ENCODE measurements at regions not wholly inside any gene's neighbourhood (a gene's known extent, or its start where the extent isn't known, plus 50 kb on each side); places are given as distances from the start of the nearest gene placed in this dataset.

DNA sequence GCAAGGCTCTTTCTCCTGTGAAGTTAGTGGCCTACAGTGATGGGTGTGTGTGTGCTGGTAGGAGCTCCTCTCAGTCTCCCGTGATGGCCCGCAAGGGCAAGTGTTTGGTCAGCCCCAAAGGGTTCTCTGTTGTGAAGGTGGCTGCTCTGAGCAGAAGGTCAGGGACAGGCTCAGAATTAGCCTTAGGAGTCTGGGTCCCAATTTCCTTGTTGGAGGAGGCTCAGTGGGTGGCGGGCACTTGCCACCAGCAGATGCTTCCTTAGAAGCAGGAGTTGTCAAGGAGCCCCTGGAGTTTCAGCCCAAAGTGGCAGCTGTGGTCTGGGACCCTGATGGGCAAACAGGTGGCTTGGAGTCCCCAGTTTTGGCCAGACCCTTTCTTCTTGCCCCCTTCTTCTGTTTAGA lies 154.4 kb downstream of the MACROH2A1 start:
- intact Hi-C loops (cut with micrococcal nuclease), result no loop called here
- no peak overlapping the region for H3K4me3 Mint-ChIP-seq (ENCODE audit: low read depth)

DNA sequence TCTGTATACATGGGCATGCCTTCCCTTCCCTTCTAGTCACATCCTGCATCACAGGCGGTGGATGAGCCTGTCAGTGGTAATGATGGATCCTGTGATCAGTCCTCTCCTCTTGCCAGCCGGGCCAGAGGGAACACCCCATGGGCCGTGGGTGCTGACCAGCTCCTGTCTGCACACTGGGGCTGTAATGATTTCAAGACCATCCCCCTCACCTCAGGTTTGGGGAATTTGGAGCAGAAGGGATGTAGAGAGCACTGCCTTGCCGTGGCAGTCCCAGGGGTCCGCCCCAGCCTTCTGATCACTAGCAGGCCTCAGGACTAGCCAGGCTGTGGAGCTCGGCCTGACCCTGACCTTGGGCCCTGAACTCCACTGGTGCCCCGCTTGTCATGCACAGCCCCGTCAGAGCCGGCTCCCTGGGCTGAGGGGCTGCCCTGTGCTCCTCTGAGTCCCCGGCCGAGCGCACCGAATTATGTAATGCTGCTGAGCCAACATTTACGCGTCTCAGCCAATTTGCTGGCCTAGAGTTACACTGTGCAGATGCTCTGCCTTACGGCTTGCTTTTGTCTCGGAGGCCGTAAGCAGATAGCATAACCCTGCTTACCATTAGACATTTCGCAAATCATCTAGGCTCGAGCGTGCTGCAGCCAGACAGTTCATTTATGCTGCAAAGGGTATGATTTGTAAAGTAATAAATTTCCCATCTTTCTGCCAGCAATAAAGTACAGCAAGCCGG lies 155.3 kb downstream of the MACROH2A1 start:
- Mint-ChIP-seq H3K36me3 (ENCODE audit: low read depth) (no peaks in the 10 kb centered on the region), H3K9me3 (no peaks in the 10 kb centered on the region), H3K4me3 (ENCODE audit: low read depth) (no peak overlapping the region)

More for the DNA sequence above, 154.4 kb downstream of the MACROH2A1 start:
- H3K27ac Mint-ChIP-seq, result no peak overlapping the region
- H3K4me1 Mint-ChIP-seq (ENCODE audit: low read depth), result peaks cover 6% of the 10 kb centered on the region
- no peaks in the 10 kb centered on the region for H3K27me3 Mint-ChIP-seq (ENCODE audit: low read depth)
- no peaks in the 10 kb centered on the region for H3K36me3 Mint-ChIP-seq (ENCODE audit: low read depth)
- no peaks in the 10 kb centered on the region for H3K9me3 Mint-ChIP-seq
- DNase-seq (ENCODE audit: low spot score), result no peak

DNA sequence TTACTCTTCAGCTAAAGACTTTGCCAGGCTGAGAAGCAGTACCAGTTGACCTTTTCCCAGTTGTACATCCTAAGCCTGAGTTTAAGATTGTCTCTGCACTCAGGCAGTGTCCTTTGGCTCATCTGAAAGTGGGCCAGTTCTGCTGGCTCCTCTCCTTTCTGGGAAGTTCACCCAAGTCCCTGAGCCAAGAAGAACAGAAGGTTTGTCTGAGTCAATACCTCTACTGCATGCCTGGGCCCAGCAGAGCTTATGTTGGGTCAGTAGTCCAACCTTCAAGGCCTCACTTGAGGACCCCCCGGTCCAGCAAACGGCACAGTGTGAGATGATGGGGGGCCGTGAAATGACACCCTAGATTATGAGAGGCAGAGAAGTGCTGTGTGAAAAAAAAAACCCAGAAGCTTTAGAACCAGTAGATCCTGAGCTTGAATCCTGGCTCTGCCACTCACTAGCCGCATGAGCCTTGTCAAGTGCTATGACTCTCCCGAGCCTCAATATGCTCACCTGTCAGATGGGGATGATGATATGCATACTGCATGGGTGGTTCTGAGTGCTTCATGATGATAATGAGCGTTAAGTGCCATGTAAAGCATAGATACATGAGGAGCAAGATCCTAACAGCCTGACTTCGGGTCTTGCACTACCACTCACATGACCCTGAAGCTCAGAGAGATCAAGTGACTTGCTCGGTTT lies 156.0 kb downstream of the MACROH2A1 start:
- Mint-ChIP-seq H3K36me3 (ENCODE audit: low read depth) (no peaks in the 10 kb centered on the region), H3K4me3 (ENCODE audit: low read depth) (no peak overlapping the region), H3K9me3 (no peaks in the 10 kb centered on the region), H3K27ac (no peak overlapping the region), H3K4me1 (ENCODE audit: low read depth) (peaks cover 4% of the 10 kb centered on the region), H3K27me3 (ENCODE audit: low read depth) (no peaks in the 10 kb centered on the region)
- DNase-seq (ENCODE audit: low spot score), result no peak
- intact Hi-C loops (cut with micrococcal nuclease), result no loop called here

More for the DNA sequence above, 155.3 kb downstream of the MACROH2A1 start:
- no peaks in the 10 kb centered on the region for H3K27me3 Mint-ChIP-seq (ENCODE audit: low read depth)
- H3K27ac Mint-ChIP-seq, result no peak overlapping the region
- intact Hi-C loops (cut with micrococcal nuclease), result no loop called here
- DNase-seq (ENCODE audit: low spot score), result no peak
- peaks cover 4% of the 10 kb centered on the region for H3K4me1 Mint-ChIP-seq (ENCODE audit: low read depth)

DNA sequence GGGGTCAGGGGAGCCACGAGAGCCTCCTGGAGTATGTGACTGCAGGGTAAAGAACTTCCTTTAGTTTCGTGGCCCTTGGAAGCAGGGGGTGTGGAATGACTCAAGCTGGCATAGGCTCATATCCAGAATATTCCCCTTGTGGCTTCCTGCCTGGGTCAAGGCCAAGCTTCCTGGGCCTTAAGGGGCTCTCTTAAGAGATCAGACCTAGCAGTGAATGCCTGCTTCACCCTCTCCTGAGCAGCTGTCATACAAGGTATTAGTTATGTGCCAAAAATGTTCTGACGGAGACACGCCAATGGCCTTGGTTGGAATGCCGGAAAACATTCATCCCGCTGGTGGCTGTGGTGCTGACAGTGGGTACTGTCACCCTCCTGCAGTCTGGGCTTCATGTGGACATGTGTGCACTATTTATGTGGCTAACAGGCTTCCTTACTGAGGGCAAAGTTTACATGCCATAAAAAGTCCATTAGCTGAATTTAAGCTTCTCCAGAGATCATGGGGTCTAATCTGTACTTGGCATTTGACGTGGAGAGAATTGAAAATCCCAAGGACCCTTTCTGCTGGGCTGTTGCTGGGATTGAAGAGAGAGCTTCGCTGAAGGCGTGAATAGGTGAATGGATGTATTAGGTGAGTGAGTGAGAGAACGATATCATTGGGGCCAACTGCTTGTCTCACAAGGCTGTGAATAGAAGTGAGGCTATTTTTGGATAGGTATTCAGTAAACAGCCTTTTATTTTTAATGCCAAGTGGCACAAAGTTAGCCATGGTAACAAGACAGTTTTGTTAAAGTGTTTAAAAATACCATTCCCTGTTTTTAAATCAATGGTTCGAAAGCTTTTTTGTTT lies 156.8 kb downstream of the MACROH2A1 start:
- Mint-ChIP-seq H3K9me3 (no peaks in the 10 kb centered on the region), H3K27ac (no peak overlapping the region), H3K4me3 (ENCODE audit: low read depth) (no peak overlapping the region), H3K4me1 (ENCODE audit: low read depth) (peaks cover 4% of the 10 kb centered on the region), H3K36me3 (ENCODE audit: low read depth) (no peaks in the 10 kb centered on the region), H3K27me3 (ENCODE audit: low read depth) (no peaks in the 10 kb centered on the region)
- DNase-seq (ENCODE audit: low spot score), result no peak
- intact Hi-C loops (cut with micrococcal nuclease), result no loop called here

DNA sequence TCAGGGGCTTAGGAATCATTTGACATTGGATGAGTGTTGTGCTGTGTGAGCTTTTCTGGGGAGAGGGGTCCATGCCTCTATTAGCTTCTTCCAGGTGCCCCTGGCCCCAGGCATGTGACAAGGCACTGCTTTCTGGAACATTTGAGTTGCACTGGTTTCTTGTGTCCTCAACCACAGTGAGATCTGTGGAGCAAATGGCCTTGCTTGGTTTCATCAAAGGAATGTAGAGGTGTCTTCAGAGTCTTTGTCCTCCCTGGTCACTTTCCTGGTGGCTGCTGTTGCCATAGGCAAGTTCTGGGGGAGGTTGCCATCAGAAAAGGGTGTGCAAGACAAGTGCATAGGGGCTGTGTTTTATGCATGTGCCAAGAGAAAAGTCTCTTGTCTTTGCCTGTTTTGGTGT lies 157.5 kb downstream of the MACROH2A1 start:
- intact Hi-C loops (cut with micrococcal nuclease), result no loop called here
- no peak for DNase-seq (ENCODE audit: low spot score)
- H3K4me1 Mint-ChIP-seq (ENCODE audit: low read depth), result peaks cover 1% of the 10 kb centered on the region
- no peaks in the 10 kb centered on the region for H3K27me3 Mint-ChIP-seq (ENCODE audit: low read depth)
- no peaks in the 10 kb centered on the region for H3K9me3 Mint-ChIP-seq
- H3K36me3 Mint-ChIP-seq (ENCODE audit: low read depth), result no peaks in the 10 kb centered on the region
- H3K4me3 Mint-ChIP-seq (ENCODE audit: low read depth), result no peak overlapping the region
- H3K27ac Mint-ChIP-seq, result no peak overlapping the region

DNA sequence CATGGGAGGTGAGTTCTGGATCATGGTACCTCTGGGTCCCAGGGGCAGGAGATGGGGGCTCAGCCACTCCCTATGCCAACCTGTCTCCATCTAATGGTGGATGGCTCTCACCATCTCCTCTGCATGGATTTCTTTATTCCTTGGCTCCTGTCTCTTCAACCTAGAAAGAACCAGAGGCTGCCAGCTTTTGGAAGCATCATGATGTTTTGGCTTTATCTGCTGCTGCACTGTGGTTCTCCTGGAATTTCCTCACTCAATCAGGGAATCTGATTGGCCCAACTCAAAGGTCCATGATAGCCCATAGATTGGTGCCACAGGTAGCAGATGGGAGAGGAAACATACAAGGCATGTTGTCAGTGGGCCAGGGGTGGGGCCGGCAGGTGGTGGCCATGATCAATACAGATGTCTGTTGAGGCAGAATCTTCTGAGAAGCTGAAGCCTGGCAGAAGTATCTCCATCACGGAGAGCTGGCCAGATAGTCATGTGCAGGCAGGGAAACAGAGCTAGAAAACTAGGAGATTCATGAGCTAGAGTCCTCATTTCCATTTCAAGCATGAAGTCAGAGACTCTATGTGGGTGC lies 158.2 kb downstream of the MACROH2A1 start:
- peaks cover under 1% of the 10 kb centered on the region for H3K4me1 Mint-ChIP-seq (ENCODE audit: low read depth)
- no peaks in the 10 kb centered on the region for H3K9me3 Mint-ChIP-seq
- intact Hi-C loops (cut with micrococcal nuclease), result no loop called here
- no peak overlapping the region for H3K27ac Mint-ChIP-seq
- DNase-seq (ENCODE audit: low spot score), result no peak
- H3K4me3 Mint-ChIP-seq (ENCODE audit: low read depth), result no peak overlapping the region
- no peaks in the 10 kb centered on the region for H3K36me3 Mint-ChIP-seq (ENCODE audit: low read depth)
- H3K27me3 Mint-ChIP-seq (ENCODE audit: low read depth), result no peaks in the 10 kb centered on the region

DNA sequence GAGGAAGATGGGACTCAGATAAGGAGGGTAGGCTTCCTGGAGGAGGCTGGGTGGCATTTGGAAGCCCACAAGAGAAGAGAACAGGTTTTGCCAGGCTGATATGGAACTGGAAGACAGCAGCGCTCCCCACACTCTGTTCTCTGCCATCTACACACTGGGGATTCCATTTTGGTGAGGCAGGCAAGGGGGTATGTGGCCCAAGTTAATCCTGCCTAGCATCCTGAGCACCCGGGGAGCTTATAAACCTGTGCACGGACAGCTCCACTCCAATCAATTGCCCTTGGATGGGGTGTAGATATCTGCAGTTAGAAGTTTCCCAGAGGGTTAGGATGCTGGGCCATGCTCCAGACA lies 158.8 kb downstream of the MACROH2A1 start:
- intact Hi-C loops (cut with micrococcal nuclease), result no loop called here
- H3K27ac Mint-ChIP-seq, result no peak overlapping the region
- no peaks in the 10 kb centered on the region for H3K4me1 Mint-ChIP-seq (ENCODE audit: low read depth)
- H3K4me3 Mint-ChIP-seq (ENCODE audit: low read depth), result no peak overlapping the region
- H3K36me3 Mint-ChIP-seq (ENCODE audit: low read depth), result no peaks in the 10 kb centered on the region
- no peaks in the 10 kb centered on the region for H3K9me3 Mint-ChIP-seq
- DNase-seq (ENCODE audit: low spot score), result no peak
- H3K27me3 Mint-ChIP-seq (ENCODE audit: low read depth), result no peaks in the 10 kb centered on the region

DNA sequence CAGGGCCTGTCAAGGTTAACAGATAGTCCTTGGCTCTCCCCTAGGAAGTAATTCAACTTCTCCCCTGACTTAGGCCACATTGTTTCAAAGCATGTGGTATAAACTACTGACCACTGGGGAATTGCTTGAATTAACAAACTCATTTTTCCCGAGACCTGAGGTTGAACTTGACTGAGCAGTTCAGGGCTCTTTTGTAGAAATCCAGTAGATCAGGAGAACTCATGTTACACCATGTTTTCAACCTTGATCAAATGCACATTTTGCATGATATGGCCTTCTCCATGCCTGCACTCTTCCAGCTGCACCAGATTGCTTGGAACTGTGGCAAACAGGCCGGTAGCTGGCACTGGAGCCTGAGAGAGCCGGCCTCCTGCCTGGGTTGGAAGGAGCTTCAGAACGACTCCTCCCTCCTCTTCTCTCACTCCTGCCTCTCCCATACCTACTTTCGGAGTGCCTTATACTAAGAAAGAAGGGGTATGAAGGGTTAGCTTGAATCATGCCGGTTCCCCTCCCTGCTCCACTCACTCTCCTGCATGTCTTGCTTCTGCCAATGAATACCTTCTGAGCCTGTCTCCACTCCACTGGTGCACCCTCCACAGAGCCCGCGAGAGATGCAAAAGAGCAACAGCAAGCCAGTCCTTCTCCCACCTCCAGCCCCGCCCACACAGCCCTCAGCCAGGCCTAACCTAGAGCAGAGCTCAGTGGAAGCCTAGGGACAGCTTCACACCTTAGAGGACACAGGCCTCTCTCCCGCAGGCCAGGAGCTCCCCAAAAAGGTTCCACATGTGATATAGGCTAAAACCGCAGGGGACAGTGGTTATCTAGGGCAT lies 159.4 kb downstream of the MACROH2A1 start:
- Mint-ChIP-seq H3K4me3 (ENCODE audit: low read depth) (no peak overlapping the region), H3K27me3 (ENCODE audit: low read depth) (no peaks in the 10 kb centered on the region), H3K4me1 (ENCODE audit: low read depth) (no peaks in the 10 kb centered on the region), H3K27ac (no peak overlapping the region), H3K9me3 (no peaks in the 10 kb centered on the region), H3K36me3 (ENCODE audit: low read depth) (no peaks in the 10 kb centered on the region)
- no peak for DNase-seq (ENCODE audit: low spot score)
- intact Hi-C loops (cut with micrococcal nuclease), result no loop called here

DNA sequence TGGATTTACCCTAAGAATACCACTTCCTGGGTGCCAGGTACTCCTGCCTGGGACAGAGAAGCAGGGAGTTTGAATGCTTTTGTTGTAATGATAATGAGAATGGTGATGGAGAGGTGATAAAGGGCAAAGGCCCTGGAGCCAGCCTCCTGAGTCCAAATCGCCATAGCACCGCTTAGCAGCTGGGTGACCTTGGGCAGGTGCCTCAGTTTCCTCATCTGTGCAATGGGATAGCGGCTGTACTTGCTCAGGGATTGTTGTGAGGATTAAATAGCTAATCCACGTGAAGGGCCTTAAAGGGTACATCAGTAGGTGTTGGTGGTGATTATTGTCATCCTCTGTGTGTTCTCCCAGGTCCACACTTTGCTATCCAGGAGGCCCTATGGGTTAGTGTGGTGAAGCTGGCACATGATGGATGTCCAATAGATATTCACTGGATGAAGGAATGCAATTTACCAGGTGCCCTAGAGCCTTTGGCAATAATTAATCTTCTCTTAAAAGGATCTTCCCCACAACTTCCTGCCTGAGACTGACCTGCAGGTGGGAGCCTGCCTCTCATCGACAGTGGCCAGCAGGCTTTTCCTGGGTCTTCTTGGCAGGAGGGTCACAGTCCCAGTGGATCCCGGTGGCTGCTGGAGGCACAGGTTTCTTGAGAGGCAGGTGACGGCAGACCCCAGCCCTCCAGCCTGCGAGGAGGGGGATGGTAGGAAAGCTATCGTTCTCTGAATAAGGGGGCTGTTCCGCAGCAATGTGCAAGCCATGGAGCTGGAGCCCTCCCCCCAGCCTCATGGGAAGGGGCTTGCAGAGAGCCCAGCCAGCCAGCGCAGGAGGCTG lies 160.2 kb downstream of the MACROH2A1 start:
- no peaks in the 10 kb centered on the region for H3K36me3 Mint-ChIP-seq (ENCODE audit: low read depth)
- DNase-seq (ENCODE audit: low spot score), result no peak
- H3K9me3 Mint-ChIP-seq, result no peaks in the 10 kb centered on the region
- no peaks in the 10 kb centered on the region for H3K27me3 Mint-ChIP-seq (ENCODE audit: low read depth)
- intact Hi-C loops (cut with micrococcal nuclease), result no loop called here
- H3K4me3 Mint-ChIP-seq (ENCODE audit: low read depth), result no peak overlapping the region
- no peaks in the 10 kb centered on the region for H3K4me1 Mint-ChIP-seq (ENCODE audit: low read depth)
- no peak overlapping the region for H3K27ac Mint-ChIP-seq

DNA sequence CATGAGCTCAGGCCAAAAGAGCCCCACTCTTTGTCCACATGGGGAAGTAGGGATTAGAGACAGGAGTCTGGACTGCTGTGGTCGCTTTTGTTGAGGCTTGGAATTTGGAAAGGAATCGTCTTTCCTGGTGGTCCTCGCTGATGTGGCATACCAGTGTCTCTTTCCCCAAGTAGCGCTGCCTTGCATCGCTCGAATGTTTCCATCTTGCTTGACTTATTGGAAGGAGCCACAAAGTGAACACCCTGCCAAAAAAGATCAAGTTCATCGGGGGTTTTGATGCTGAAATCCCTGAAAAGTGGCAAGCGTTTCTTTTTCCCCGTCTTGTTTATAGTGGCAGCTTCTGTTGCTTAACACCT lies 161.3 kb downstream of the MACROH2A1 start:
- intact Hi-C loops (cut with micrococcal nuclease), result no loop called here
- Mint-ChIP-seq H3K27me3 (ENCODE audit: low read depth) (no peaks in the 10 kb centered on the region), H3K27ac (no peak overlapping the region), H3K4me3 (ENCODE audit: low read depth) (no peak overlapping the region), H3K9me3 (no peaks in the 10 kb centered on the region), H3K36me3 (ENCODE audit: low read depth) (no peaks in the 10 kb centered on the region), H3K4me1 (ENCODE audit: low read depth) (no peaks in the 10 kb centered on the region)
- no peak for DNase-seq (ENCODE audit: low spot score)

DNA sequence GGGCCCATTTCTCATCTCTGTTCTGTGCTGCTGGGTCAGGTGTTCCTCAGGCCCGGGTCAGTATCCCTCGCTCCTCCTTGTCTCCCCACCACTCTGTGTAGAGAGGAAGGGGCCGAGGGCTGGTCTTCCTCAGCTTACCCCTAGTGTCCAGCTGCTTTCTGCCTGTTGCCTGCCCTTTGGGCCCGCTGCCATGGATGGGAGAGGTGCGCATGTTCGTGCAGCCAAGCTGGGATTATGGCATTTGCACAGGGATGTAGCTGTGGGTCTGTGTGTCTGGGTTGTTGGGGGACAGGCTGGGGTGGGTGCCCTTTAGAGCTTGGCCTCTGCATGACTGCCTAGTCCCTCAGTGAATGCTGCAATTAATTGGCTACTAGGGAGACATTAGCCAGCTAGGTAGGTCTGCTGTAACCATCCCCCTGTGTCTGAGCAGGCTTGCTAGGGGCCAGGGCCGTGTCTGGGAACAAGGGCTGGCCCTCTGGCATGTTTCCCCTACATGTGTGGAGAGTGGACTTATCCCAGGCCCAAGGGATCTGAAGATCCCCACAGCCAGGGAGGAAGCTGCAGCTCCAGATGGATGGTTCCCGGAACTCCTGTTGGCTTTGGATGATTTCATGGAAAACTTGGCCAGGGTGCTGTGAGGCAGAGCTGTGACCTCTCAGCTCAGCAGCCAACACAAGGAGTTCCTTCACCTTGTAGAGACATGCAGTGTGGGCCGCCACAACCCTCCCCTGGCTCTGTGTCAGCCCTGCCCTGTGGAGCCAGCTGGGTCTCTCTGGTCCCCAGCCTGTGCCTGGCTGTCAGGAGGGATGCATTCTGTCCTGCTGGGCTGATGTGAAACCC lies 161.9 kb downstream of the MACROH2A1 start:
- no peaks in the 10 kb centered on the region for H3K27me3 Mint-ChIP-seq (ENCODE audit: low read depth)
- no peak for DNase-seq (ENCODE audit: low spot score)
- H3K27ac Mint-ChIP-seq, result no peak overlapping the region

More for the DNA sequence above, 161.9 kb downstream of the MACROH2A1 start:
- intact Hi-C loops (cut with micrococcal nuclease), result no loop called here
- Mint-ChIP-seq H3K4me1 (ENCODE audit: low read depth) (no peaks in the 10 kb centered on the region), H3K9me3 (no peaks in the 10 kb centered on the region), H3K4me3 (ENCODE audit: low read depth) (no peak overlapping the region), H3K36me3 (ENCODE audit: low read depth) (no peaks in the 10 kb centered on the region)

All from activated T-helper 2 cell treated with anti-CD3 and anti-CD28 coated beads, Interferon-gamma antibody, Interleukin-2, Interleukin-4, amounts not matched to agents 10 μg/mL and 5 μg/mL and 100 μg/mL, durations not matched to agents 14 hours and 24 hours and 36 hours (primary cell).